C4-2B (cell line): ENCODE measurements at regions not wholly inside any gene's neighbourhood (a gene's known extent, or its start where the extent isn't known, plus 50 kb on each side); places are given as distances from the start of the nearest gene placed in this dataset.

Experiments used
- H3K27ac ChIP-seq: fragments of 450-650 bp; 2 replicates; pipeline ENCODE4 v1.5.1; 2017
- ZFX ChIP-seq: fragments of 450-650 bp; IDR thresholded peaks from 2 replicates; pipeline ENCODE4 v1.6.1; 2017
- TF ChIP-seq, protein P1 (sequence below): fragments of 450-650 bp; conservative IDR thresholded peaks from 2 replicates; pipeline ENCODE4 v1.5.1; 2017; ENCODE audit warnings: mild to moderate bottlenecking

DNA sequence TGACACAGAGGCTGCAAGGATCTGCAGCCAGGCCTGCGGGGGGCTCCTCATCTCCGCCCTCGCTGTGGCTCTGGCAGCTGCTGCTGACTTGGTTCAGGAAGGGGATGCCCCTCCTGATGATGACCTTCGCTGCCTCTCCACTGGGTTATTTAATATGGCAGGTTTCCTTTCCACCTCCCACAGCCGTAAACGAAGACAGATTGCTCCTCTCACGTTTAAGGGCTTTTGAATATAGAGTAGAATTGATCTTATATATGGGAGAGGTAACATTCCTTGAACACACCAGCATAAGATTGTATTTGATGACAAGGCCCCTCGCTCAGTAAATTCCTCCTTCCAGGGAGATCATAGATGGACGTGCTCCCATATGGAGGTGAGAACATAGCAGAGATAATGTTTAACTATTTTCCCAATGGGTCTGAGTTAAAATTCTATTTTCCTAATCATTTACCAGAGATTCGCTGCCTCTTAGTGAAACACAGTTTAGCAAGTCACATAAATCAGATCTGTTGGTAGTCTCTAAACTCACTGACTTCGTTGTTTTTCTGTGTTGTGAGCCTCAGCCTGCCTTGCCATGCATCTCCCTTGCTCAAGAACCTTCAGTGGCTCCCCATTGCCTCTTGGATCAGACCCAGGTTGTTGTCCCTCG, 88.5 kb upstream of the AJAP1 start:
- no peak for TF ChIP-seq ZFX
- TF ChIP-seq, protein P1, sequence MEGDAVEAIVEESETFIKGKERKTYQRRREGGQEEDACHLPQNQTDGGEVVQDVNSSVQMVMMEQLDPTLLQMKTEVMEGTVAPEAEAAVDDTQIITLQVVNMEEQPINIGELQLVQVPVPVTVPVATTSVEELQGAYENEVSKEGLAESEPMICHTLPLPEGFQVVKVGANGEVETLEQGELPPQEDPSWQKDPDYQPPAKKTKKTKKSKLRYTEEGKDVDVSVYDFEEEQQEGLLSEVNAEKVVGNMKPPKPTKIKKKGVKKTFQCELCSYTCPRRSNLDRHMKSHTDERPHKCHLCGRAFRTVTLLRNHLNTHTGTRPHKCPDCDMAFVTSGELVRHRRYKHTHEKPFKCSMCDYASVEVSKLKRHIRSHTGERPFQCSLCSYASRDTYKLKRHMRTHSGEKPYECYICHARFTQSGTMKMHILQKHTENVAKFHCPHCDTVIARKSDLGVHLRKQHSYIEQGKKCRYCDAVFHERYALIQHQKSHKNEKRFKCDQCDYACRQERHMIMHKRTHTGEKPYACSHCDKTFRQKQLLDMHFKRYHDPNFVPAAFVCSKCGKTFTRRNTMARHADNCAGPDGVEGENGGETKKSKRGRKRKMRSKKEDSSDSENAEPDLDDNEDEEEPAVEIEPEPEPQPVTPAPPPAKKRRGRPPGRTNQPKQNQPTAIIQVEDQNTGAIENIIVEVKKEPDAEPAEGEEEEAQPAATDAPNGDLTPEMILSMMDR, result no peak
- no peak overlapping the region for H3K27ac ChIP-seq

DNA sequence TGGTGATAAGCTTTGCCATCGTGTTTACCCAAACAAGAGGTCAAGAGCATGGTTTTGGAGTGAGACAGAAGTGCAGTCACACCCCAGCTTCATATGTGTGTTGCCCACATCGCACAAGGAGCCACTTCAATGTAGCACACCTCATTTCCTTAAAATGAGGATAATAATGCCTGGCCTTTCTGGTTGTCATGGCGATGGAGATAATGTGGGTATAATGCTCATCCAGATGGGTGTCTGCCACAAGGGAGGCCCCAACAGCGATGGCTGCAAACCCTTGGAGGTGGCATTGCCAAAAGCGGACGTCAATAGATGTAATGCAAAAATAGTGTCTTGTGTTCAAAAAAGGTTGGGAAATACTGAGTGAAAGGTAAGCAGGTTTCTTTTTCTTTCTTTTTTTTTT, 83.1 kb upstream of the AJAP1 start:
- H3K27ac ChIP-seq, result no peak overlapping the region
- TF ChIP-seq ZFX, result no peak
- TF ChIP-seq, protein P1, result no peak

DNA sequence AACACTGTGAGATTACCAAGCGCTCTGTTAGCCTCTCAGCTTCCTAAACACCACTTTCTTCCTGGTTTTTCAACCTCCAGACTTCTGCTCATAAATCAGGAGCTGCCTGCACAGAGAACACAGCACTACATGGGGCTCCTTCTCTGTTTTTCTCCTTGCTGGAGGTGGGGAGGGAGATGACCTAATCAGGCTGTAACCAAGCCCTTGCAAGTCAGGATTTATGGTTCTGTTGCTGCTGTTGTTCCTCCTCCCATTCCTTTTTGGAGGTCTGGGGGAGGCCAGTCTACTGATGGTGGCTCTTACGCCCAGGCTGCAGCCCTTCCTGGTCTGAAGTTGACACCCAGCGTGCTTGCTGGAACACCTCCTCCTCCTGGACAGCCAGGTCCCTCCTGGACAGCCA, 80.9 kb upstream of the AJAP1 start:
- no peak overlapping the region for H3K27ac ChIP-seq
- TF ChIP-seq ZFX, result no peak
- TF ChIP-seq, protein P1, result no peak

DNA sequence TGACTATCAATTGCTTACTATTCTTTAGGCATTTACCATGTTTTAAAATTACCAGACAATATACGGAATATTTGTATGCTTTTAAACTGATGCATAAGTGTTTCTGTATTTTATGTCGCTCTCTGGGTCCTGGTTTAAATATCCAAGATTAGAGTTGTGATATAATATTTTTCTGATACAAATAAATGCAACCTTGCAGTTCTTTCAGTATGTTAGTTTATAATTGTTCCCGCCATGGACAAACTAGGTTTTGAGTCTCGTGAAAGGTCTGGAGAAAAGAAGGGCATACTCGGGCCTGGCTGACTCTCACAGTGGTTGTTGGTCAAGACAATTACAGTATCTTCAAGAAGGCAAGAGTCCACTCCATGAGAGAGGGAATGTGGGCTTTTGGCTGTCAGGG, 72.6 kb upstream of the AJAP1 start:
- TF ChIP-seq, protein P1, result no peak
- no peak for TF ChIP-seq ZFX

DNA sequence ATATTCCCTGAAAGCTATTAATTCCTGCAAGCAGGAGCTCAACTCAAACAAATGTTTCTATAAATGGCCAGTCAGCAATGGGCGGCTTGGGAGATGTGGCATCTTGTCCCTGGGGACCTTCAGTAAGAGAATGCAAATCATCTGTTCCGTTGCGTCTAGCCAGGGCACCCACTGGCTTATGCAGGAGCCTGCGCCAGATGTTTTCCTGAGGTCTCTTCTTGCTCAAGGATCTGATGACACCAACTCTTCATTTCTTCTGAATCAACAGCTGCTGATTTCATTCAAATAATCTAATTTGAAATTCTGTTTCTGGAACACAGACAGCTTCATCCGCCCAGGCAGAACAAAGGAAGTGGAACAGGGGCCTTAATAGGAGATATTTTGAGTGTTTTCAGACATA, 70.0 kb upstream of the AJAP1 start:
- TF ChIP-seq, protein P1, result no peak
- no peak for TF ChIP-seq ZFX

More for the DNA sequence above, 72.6 kb upstream of the AJAP1 start:
- H3K27ac ChIP-seq, result no peak overlapping the region

DNA sequence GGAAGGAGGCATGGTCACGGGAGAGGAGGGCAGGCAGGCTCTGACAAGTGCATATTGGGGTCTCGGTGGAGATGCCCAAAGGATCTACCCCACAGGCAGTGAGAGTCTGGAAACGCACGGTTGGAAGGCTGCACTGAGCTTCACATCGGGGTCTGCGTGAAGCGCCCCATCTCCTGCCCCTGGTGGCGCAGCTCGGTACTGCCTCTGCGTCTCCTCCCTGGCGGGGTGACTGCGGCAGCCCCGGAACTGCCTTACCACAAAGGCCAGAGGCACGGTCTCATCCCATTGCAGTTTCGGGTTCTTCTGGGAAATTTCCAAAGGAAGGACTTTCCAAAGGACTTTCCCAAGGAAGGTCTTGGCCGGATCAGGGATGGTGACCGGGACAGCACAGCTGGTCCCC, 69.2 kb upstream of the AJAP1 start:
- TF ChIP-seq ZFX, result no peak
- TF ChIP-seq, protein P1, result peak; percentile 82
- H3K27ac ChIP-seq, result no peak overlapping the region

More for the DNA sequence above, 70.0 kb upstream of the AJAP1 start:
- no peak overlapping the region for H3K27ac ChIP-seq

DNA sequence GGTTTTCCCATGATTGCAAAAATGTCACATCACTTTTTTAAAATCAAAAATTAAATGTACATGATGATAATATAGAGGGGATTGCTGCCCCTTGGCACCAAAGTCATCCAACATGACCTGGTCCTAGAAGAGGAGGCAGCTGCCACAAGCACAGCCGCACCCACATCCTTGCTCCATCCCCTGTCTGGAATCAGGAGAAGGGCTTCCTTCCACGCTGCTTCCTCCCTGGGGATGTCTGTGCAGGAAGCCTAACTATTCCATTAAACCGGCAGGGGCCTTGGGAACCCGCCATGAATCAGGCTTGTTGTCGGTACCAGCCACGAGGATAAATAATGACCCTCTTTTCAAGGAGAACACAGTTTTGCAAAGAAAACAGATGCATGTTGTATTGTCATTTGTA, 68.7 kb upstream of the AJAP1 start:
- H3K27ac ChIP-seq, result no peak overlapping the region
- TF ChIP-seq, protein P1, result no peak
- no peak for TF ChIP-seq ZFX
